OCI-LY7 (cell line): ENCODE measurements at regions not wholly inside any gene's neighbourhood (a gene's known extent, or its start where the extent isn't known, plus 50 kb on each side); places are given as distances from the start of the nearest gene placed in this dataset.

ENCODE experiments used
- BruUV-seq: library from RNA; stranded (reverse); fragments of 400-500 nt; replicated peaks from 2 replicates; lab custom pipeline; 2021; lab: Mats Ljungman, UMichigan
- CTCF ChIA-PET: fragments of 300-600 bp; sonication (Branson Sonifier 250); formaldehyde crosslinking; loops from one replicate; lab custom pipeline; 2022; ENCODE audit warnings: antibody characterized with exemption; ENCODE audit not compliant: unreplicated experiment; lab: Charles Lee
- POLR2A ChIA-PET: fragments of 300-600 bp; sonication (Branson Sonifier 250); formaldehyde crosslinking; loops from one replicate; lab custom pipeline; 2022; ENCODE audit warnings: antibody characterized with exemption; lab: Charles Lee
- DNase-seq: peaks from one replicate; pipeline ENCODE4 v3.0.0-alpha.2; 2015; ENCODE audit warnings: low spot score
- H2AFZ ChIP-seq: fragments of 200-600 bp; sonication (generic), shearing (Covaris generic); 2 replicates; pipeline ENCODE4 v1.6.1; 2014; ENCODE audit warnings: mild to moderate bottlenecking, antibody characterized with exemption, low read length, moderate library complexity
- H3K27ac ChIP-seq: fragments of 200-600 bp; sonication (generic); 2 replicates; pipeline ENCODE4 v1.5.1; 2014; ENCODE audit warnings: mixed run types, low read depth, mild to moderate bottlenecking, moderate library complexity, low read length, inconsistent platforms; ENCODE audit not compliant: poor library complexity, severe bottlenecking
- H3K36me3 ChIP-seq: fragments of 200-600 bp; sonication (generic); 2 replicates; pipeline ENCODE4 v1.6.1; 2014; ENCODE audit warnings: mild to moderate bottlenecking, antibody characterized with exemption, low read length, moderate library complexity, mixed read lengths; ENCODE audit not compliant: insufficient read depth
- H3K4me1 ChIP-seq: fragments of 200-600 bp; sonication (generic); 2 replicates; pipeline ENCODE4 v1.5.1; 2014; ENCODE audit warnings: mild to moderate bottlenecking, low read length; ENCODE audit not compliant: insufficient read depth, poor library complexity, severe bottlenecking
- H3K4me2 ChIP-seq: fragments of 200-600 bp; sonication (generic); 2 replicates; pipeline ENCODE4 v1.6.1; 2014; ENCODE audit warnings: mild to moderate bottlenecking, low read length
- H3K4me3 ChIP-seq: fragments of 200-600 bp; sonication (generic); 2 replicates; pipeline ENCODE4 v1.5.1; 2014; ENCODE audit warnings: mild to moderate bottlenecking, low read depth, low read length; ENCODE audit not compliant: poor library complexity, severe bottlenecking
- H3K79me2 ChIP-seq: fragments of 200-600 bp; sonication (generic); 2 replicates; pipeline ENCODE4 v1.6.1; 2016; ENCODE audit warnings: low read depth, mild to moderate bottlenecking, low read length, moderate library complexity, mixed read lengths; ENCODE audit not compliant: insufficient read depth
- H3K9me2 ChIP-seq: fragments of 200-600 bp; sonication (generic); 2 replicates; pipeline ENCODE4 v1.6.1; 2016; ENCODE audit warnings: mild to moderate bottlenecking, low read length, mixed read lengths; ENCODE audit not compliant: insufficient read depth
- H3K9me3 ChIP-seq: fragments of 200-600 bp; sonication (generic); 2 replicates; pipeline ENCODE4 v1.6.1; 2014; ENCODE audit warnings: mild to moderate bottlenecking, mixed run types, low read length, mixed read lengths
- H4K20me1 ChIP-seq: fragments of 200-600 bp; sonication (generic); 2 replicates; pipeline ENCODE4 v1.6.1; 2014; ENCODE audit warnings: mild to moderate bottlenecking, antibody characterized with exemption, low read length, moderate library complexity, mixed read lengths; ENCODE audit not compliant: insufficient read depth
- CTCF ChIP-seq: fragments of 200-600 bp; sonication (generic); conservative IDR thresholded peaks from 2 replicates; pipeline ENCODE4 v1.5.1; 2014; ENCODE audit warnings: mild to moderate bottlenecking, antibody characterized with exemption, low read length, moderate library complexity, mixed read lengths
- EZH2phosphoT487 ChIP-seq: fragments of 200-600 bp; sonication (generic); IDR thresholded peaks from 2 replicates; pipeline ENCODE4 v1.6.1; 2018; ENCODE audit warnings: low read depth, borderline replicate concordance, mild to moderate bottlenecking, mixed run types, antibody characterized with exemption, low read length, moderate library complexity, mixed read lengths
- intact Hi-C: fragments of 100-400 bp; cut with micrococcal nuclease; formaldehyde crosslinking; loops from one replicate; pipeline ENCODE4 v1.10.0; 2022; ENCODE audit not compliant: unreplicated experiment

GRCh38 chr13:74920920-74921319, 561.0 kb downstream of the TBC1D4 start:
- no peaks in the 10 kb centered on the region for H3K4me1 ChIP-seq
- H2AFZ ChIP-seq: no peak overlapping the region
- BruUV-seq: no TSS peak
- no peak for DNase-seq
- no peaks in the 10 kb centered on the region for H3K9me2 ChIP-seq
- intact Hi-C loops: no loop called here
- H3K79me2 ChIP-seq: no peaks in the 10 kb centered on the region
- TF ChIP-seq CTCF (no peak), EZH2phosphoT487 (no peak)
- POLR2A ChIA-PET: no interaction called here
- no peak overlapping the region for H3K27ac ChIP-seq
- no peaks in the 10 kb centered on the region for H3K9me3 ChIP-seq
- CTCF ChIA-PET: no interaction called here
- H4K20me1 ChIP-seq: no peaks in the 10 kb centered on the region
- no peak overlapping the region for H3K4me3 ChIP-seq
- H3K4me2 ChIP-seq: no peak overlapping the region
- no peaks in the 10 kb centered on the region for H3K36me3 ChIP-seq

- no peaks in the 10 kb centered on the region for H4K20me1 ChIP-seq
- H3K4me2 ChIP-seq: no peak overlapping the region
- BruUV-seq: no TSS peak
- no peaks in the 10 kb centered on the region for H3K36me3 ChIP-seq
- no peaks in the 10 kb centered on the region for H3K4me1 ChIP-seq
- H3K27ac ChIP-seq: no peak overlapping the region
- no peaks in the 10 kb centered on the region for H3K9me2 ChIP-seq
- H3K9me3 ChIP-seq: no peaks in the 10 kb centered on the region
- no peak for DNase-seq
- H2AFZ ChIP-seq: no peak overlapping the region
- TF ChIP-seq CTCF (no peak), EZH2phosphoT487 (no peak)
- H3K79me2 ChIP-seq: no peaks in the 10 kb centered on the region
- H3K4me3 ChIP-seq: no peak overlapping the region
- intact Hi-C loops: no loop called here
- CTCF ChIA-PET: no interaction called here
- POLR2A ChIA-PET: interaction anchor here (0.6 kb wide), 1 partner anchor 13 kb away, joined by 3 read pairs; no protein-coding TSS in a partner anchor
Measured at GRCh38 chr13:74920361-74920760, 561.6 kb downstream of the TBC1D4 start.

- TF ChIP-seq EZH2phosphoT487 (no peak), CTCF (no peak)
- ChIA-PET CTCF (no interaction called here), POLR2A (interaction anchor here (0.6 to 0.8 kb wide), 2 partner anchors 13 to 22 kb away, joined by 3 read pairs; no protein-coding TSS in a partner anchor)
- Histone ChIP-seq H2AFZ (no peak overlapping the region), H4K20me1 (no peaks in the 10 kb centered on the region), H3K4me1 (no peaks in the 10 kb centered on the region), H3K4me3 (no peak overlapping the region), H3K27ac (no peak overlapping the region), H3K9me2 (no peaks in the 10 kb centered on the region), H3K9me3 (no peaks in the 10 kb centered on the region), H3K4me2 (no peak overlapping the region), H3K79me2 (no peaks in the 10 kb centered on the region), H3K36me3 (no peaks in the 10 kb centered on the region)
- intact Hi-C loops: no loop called here
- BruUV-seq: no TSS peak
- DNase-seq: no peak
Measured at GRCh38 chr13:74919914-74920313, 562.1 kb downstream of the TBC1D4 start.
